RWPE2 (cell line): ENCODE measurements at regions not wholly inside any gene's neighbourhood (a gene's known extent, or its start where the extent isn't known, plus 50 kb on each side); places are given as distances from the start of the nearest gene placed in this dataset.
A peak's percentile ranks its signal among the peaks of the same experiment; 100 is the strongest.
"Not testable (repeated sequence)": the region's sequence is repeated elsewhere in the genome, so short reads cannot be mapped to it uniquely, and the experiment has no call there.

ENCODE experiments used
- ATAC-seq: fragments of 200-7000 bp; cut with Tn5 transposase; 3 replicates; pipeline ENCODE4 v1.9.1; 2021; ENCODE audit warnings: low read depth
- DNase-seq: peaks from one replicate; pipeline ENCODE4 v3.0.0-alpha.2; 2020; ENCODE audit warnings: low spot score
- H3K27ac ChIP-seq: fragments of 450-650 bp; 2 replicates; pipeline ENCODE4 v1.5.1; 2017; ENCODE audit warnings: mild to moderate bottlenecking; ENCODE audit not compliant: poor library complexity, severe bottlenecking
- H3K27me3 ChIP-seq: fragments of 250-450 bp; sonication (Bioruptor Pico); 2 replicates; pipeline ENCODE4 v1.5.1; 2021; ENCODE audit warnings: mild to moderate bottlenecking, moderate library complexity; ENCODE audit not compliant: insufficient read depth, poor library complexity, severe bottlenecking
- H3K36me3 ChIP-seq: fragments of 250-450 bp; sonication (Bioruptor Pico); 2 replicates; pipeline ENCODE4 v1.5.1; 2020; ENCODE audit warnings: low read depth, mild to moderate bottlenecking, moderate library complexity
- H3K4me1 ChIP-seq: fragments of 250-450 bp; sonication (Bioruptor Pico); 2 replicates; pipeline ENCODE4 v1.5.1; 2021; ENCODE audit warnings: mild to moderate bottlenecking, moderate library complexity; ENCODE audit not compliant: insufficient read depth, poor library complexity, severe bottlenecking
- H3K4me3 ChIP-seq: fragments of 250-450 bp; sonication (Bioruptor Pico); 2 replicates; pipeline ENCODE4 v1.5.1; 2021; ENCODE audit warnings: mild to moderate bottlenecking, moderate library complexity; ENCODE audit not compliant: severe bottlenecking
- H3K9me3 ChIP-seq: fragments of 250-450 bp; sonication (Bioruptor Pico); 2 replicates; pipeline ENCODE4 v1.5.1; 2021; ENCODE audit warnings: mild to moderate bottlenecking, moderate library complexity; ENCODE audit not compliant: severe bottlenecking
- TF ChIP-seq, protein P1 (sequence below): fragments of 450-650 bp; IDR thresholded peaks from one replicate; pipeline ENCODE4 v1.5.1; 2017; ENCODE audit warnings: mild to moderate bottlenecking, moderate library complexity; ENCODE audit not compliant: poor library complexity, severe bottlenecking

DNA sequence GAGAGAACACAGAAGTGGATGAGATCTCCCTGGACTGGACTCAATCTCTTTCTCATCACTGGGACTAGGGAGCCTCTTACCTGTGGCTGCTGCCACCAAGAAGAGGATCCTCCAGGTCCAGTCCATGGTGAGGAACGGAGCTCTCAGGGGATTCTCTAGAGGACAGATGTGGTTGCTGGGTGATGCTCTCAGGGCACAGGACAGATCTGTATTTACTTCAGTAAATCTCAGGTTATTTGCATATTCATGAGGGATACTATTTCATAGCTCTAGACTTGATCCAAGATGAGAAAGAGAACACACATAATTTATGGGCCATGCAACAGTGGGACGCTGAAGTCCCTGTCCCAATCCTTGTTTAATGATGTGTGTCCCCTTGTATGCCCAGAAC is 460.5 kb downstream of the TMEM121 start:
- no peak overlapping the region for H3K27ac ChIP-seq
- TF ChIP-seq, protein P1, sequence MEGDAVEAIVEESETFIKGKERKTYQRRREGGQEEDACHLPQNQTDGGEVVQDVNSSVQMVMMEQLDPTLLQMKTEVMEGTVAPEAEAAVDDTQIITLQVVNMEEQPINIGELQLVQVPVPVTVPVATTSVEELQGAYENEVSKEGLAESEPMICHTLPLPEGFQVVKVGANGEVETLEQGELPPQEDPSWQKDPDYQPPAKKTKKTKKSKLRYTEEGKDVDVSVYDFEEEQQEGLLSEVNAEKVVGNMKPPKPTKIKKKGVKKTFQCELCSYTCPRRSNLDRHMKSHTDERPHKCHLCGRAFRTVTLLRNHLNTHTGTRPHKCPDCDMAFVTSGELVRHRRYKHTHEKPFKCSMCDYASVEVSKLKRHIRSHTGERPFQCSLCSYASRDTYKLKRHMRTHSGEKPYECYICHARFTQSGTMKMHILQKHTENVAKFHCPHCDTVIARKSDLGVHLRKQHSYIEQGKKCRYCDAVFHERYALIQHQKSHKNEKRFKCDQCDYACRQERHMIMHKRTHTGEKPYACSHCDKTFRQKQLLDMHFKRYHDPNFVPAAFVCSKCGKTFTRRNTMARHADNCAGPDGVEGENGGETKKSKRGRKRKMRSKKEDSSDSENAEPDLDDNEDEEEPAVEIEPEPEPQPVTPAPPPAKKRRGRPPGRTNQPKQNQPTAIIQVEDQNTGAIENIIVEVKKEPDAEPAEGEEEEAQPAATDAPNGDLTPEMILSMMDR, result no peak
- H3K9me3 ChIP-seq, result no peaks in the 10 kb centered on the region
- DNase-seq (no peak), ATAC-seq (no peak)
- H3K4me1 ChIP-seq, result no peaks in the 10 kb centered on the region
- no peak overlapping the region for H3K4me3 ChIP-seq
- no peaks in the 10 kb centered on the region for H3K27me3 ChIP-seq
- H3K36me3 ChIP-seq, result no peaks in the 10 kb centered on the region

DNA sequence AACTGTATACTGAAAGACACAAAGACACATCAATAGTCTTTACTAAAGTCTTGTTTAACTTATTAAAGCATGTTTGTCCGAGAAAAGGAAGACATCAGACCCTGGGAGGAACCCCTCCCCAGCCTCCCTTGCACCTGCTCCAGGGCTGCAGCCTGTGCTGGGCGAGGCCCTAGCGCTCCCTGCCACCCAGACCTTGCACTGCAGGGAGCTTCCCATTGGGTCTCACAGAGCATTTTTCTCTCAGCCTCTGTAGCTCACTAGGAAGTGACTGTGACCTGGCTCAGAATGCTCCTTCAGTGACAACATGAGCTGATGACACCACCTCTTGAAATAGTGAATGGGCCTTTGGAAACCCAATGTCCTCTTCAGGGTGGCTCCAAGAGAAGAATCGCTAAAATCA is 461.2 kb downstream of the TMEM121 start:
- TF ChIP-seq, protein P1, result no peak
- H3K4me3 ChIP-seq, result no peak overlapping the region
- H3K27ac ChIP-seq, result no peak overlapping the region
- no peaks in the 10 kb centered on the region for H3K4me1 ChIP-seq
- ATAC-seq, result no peak
- H3K27me3 ChIP-seq, result no peaks in the 10 kb centered on the region
- no peaks in the 10 kb centered on the region for H3K36me3 ChIP-seq
- H3K9me3 ChIP-seq, result no peaks in the 10 kb centered on the region
- DNase-seq, result no peak

DNA sequence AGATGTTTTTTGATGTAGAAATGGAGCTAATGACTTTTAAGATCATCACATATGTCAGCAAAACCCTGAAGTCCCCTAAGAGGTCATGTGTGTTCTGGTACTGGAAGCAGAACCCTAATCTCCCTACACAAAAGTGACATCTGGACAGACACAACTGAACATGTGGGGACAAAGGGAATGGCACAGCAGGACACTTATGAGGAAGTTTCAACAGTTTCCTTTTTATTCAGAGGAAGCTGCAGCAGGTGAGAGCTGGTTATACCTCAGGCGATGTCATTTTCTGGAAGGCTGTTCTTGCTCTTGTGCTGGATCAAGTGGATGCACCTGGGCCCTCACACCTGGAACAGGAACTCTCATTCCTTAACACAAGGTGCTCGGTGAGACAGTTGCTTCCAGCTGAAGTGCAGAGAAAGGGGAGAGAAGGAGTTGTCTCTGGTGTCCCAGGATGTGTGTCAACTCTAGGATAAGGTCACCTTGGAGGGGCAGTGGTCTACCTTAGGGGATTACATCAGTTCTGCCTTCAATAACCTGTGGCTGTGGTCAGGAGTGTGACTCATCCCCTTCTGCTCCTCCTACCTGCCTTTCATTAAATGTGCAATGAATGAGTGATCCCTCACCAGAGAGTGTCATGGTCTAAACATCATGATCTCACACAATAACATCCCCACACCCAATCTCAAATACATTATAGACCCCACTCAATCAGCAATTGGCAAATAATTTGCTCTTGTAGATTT is 463.4 kb downstream of the TMEM121 start:
- Histone ChIP-seq H3K36me3 (no peaks in the 10 kb centered on the region), H3K27me3 (no peaks in the 10 kb centered on the region), H3K27ac (no peak overlapping the region), H3K9me3 (no peaks in the 10 kb centered on the region), H3K4me3 (no peak overlapping the region), H3K4me1 (no peaks in the 10 kb centered on the region)
- DNase-seq (no peak), ATAC-seq (peak; percentile 79)
- TF ChIP-seq, protein P1, result no peak

DNA sequence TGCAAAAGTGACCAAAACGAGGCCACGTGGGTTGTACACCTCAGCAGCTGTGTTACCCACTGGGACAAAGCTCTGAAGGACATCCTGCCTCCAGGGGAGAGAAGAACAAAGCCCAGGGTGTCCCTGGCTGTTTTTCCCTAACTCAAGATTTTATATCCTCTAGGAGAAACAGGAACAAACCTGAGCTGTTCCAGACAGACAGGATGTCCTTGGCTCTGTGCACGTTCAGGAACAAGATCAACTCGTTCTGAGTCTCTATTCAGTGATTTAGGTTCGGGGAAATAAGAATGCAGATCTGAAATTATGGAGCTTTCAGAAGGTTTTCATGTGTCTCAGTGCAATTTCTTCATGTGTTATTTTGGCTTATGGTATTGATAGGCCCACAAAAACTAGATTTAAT is 465.3 kb downstream of the TMEM121 start:
- ATAC-seq, result not testable (repeated sequence)

DNA sequence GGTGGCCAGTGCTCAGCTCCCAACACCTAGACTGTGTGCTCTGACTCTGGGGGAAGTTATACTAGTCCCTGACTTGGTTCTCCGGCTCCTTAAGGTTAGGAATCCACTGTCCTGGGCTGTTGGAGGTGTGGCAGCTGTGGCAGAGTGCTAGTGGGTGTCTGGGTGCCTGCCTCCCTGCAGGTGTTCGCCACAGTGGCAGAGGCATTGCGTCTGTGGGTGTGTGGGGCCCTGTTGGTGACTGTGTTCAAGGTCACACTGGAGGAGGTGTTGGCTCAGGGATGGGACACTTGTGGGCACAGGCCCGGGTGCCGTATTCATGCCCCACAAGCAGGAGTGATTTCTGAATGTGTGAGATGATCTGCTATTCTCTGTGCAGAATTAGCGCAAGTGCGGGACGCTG is 467.4 kb downstream of the TMEM121 start:
- Histone ChIP-seq H3K27me3 (no peaks in the 10 kb centered on the region), H3K4me3 (no peak overlapping the region), H3K9me3 (no peaks in the 10 kb centered on the region), H3K36me3 (no peaks in the 10 kb centered on the region), H3K27ac (no peak overlapping the region), H3K4me1 (no peaks in the 10 kb centered on the region)
- DNase-seq (no peak), ATAC-seq (no peak)
- TF ChIP-seq, protein P1, result no peak

More for the DNA sequence above, 465.3 kb downstream of the TMEM121 start:
- not testable (repeated sequence) for H3K27ac ChIP-seq, H3K36me3 ChIP-seq, H3K9me3 ChIP-seq, H3K4me1 ChIP-seq, DNase-seq, H3K4me3 ChIP-seq, H3K27me3 ChIP-seq

DNA sequence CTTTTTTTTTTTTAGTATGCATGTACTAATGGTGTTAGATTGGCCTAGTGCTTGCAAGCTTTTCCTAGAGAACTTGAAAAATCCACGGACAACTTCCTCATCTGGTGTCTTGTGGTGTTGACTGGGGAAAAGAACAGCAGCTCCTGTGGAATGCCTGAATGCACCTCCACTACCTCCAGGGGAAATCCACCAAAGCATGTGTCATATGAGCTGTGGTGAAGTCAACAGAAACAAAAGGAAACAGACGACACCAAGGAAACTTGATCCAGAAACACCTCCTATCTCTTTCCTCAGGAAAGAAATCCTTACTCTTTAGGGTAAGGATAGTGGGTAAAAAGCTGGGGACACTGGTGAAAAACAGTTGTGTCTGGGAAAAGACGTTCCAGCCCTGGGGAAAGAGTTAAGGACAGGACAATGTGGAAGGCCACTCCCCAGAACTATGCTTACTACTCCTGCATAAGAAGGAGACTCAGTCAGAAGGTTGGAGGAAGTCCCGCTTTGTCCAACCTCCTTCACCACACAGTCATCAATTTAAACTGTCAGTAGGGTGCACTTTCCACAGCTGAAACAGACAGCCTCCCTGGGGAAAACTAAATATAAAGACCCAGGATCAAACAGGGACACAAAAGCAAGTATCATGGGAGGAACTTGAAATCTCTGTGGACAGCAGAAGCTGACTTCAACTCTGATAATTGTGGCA is 468.8 kb downstream of the TMEM121 start:
- not testable (repeated sequence) for H3K27ac ChIP-seq, H3K36me3 ChIP-seq, H3K4me3 ChIP-seq, H3K27me3 ChIP-seq, H3K4me1 ChIP-seq, DNase-seq, H3K9me3 ChIP-seq
- ATAC-seq, result peak; percentile 40; the same call in 1 of the 3 replicates

DNA sequence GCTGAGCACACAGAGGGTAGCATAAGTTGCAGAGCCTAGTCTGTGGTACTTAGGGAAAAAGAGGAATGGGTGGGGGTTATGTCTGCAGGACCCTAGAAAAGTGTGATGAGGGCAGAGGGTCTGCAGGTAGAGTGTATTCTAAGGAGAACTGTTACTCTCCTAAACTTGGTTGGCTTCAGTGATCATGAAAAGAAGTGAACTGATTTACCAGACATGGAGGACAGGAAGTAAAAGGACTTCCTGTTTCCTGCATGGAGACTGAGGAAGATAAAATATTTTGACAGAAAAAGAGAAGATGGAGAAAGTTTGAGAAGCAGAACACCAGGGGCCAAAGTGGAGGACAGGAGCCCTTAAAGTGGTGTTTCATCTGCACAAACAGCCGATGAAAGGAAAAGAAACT is 472.2 kb downstream of the TMEM121 start:
- H3K4me1 ChIP-seq, H3K36me3 ChIP-seq: not testable (repeated sequence)

More for the DNA sequence above, 472.2 kb downstream of the TMEM121 start:
- H3K27me3 ChIP-seq, H3K9me3 ChIP-seq, H3K4me3 ChIP-seq, DNase-seq, H3K27ac ChIP-seq, ATAC-seq: not testable (repeated sequence)
